GM12865 (cell line): ENCODE measurements at regions not wholly inside any gene's neighbourhood (a gene's known extent, or its start where the extent isn't known, plus 50 kb on each side); places are given as distances from the start of the nearest gene placed in this dataset.

Experiments used
- DNase-seq: peaks from one replicate; pipeline ENCODE4 v3.0.0; 2010; ENCODE audit warnings: low read depth
- H3K4me3 ChIP-seq: 2 replicates; pipeline ENCODE4 v1.5.1; 2011; ENCODE audit warnings: mild to moderate bottlenecking, low read depth, low read length, control low read depth
- TF ChIP-seq, protein P1 (sequence below): IDR thresholded peaks from 2 replicates; pipeline ENCODE4 v1.5.1; 2011; ENCODE audit warnings: low read length, control low read depth, low read depth, inconsistent platforms; ENCODE audit not compliant: insufficient read depth; ENCODE audit errors: missing control alignments

DNA sequence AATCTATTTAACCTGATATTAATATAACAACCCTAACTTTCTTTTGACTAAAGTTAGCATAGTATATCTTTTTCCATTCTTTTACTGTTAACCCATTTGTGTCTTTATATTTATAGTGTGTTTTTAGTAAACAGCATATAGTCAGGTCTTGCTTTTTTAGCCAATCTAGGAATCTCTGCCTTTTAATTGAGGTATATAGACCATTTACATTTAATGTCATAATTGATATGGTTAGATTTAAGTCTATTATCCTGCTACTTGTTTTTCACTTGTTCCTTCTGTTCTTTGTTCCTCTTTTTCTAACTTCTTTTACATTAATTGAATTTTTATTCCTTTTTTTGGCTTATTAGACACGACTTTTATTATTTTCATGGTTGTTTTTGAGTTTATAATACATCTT lies 174.4 kb downstream of the KCTD15 start:
- TF ChIP-seq, protein P1, sequence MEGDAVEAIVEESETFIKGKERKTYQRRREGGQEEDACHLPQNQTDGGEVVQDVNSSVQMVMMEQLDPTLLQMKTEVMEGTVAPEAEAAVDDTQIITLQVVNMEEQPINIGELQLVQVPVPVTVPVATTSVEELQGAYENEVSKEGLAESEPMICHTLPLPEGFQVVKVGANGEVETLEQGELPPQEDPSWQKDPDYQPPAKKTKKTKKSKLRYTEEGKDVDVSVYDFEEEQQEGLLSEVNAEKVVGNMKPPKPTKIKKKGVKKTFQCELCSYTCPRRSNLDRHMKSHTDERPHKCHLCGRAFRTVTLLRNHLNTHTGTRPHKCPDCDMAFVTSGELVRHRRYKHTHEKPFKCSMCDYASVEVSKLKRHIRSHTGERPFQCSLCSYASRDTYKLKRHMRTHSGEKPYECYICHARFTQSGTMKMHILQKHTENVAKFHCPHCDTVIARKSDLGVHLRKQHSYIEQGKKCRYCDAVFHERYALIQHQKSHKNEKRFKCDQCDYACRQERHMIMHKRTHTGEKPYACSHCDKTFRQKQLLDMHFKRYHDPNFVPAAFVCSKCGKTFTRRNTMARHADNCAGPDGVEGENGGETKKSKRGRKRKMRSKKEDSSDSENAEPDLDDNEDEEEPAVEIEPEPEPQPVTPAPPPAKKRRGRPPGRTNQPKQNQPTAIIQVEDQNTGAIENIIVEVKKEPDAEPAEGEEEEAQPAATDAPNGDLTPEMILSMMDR: no peak
- H3K4me3 ChIP-seq: no peak overlapping the region
- DNase-seq: no peak

DNA sequence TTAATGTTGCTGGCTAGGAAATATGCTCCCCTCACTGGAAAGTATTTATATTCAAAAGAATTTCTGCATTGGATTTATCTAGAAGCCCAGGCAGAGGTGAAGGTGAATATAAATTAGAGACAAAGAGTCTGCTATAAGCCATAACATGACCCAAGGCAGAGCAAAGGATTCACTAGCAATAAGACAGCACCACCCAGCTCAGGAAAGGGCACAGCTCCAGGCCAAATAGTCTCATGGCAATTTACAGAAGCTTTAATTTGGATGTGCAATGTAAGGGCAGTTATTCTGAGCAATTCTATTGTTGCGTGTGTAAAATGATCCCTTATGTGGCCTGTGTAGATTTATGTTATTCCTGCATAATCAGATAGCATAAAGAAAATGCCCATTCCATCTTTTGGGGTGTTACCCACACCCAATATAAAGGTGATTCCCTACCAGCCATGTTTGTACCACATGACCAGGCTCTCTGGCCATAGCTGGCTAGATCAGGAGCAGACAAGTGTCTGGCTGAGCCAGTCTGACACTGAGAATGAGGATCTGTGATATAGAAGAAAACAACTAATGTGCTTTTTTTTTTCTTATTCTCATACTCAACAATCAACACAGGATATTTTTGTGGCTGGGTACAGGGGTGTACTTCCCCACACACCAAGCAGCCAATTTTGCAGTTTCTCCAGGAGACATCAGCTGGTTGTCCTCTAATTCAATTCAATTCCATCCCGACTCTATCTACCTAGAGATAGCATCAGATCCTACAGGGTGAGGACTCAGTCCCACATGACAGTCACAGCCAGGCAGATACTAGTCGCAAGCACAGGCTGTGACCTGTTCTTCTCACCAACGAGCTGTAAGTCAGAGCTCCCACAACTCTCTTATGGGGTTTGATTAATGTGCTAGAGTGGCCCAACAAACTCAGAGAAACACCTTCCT lies 181.4 kb downstream of the KCTD15 start:
- DNase-seq: no peak
- no peak overlapping the region for H3K4me3 ChIP-seq
- TF ChIP-seq, protein P1: no peak

- TF ChIP-seq, protein P1: no peak
- no peak for DNase-seq
- H3K4me3 ChIP-seq: no peak overlapping the region
Observed at GRCh38 chr19:33982706-33983105, 186.0 kb downstream of the KCTD15 start.

- DNase-seq: no peak
- TF ChIP-seq, protein P1: no peak
- H3K4me3 ChIP-seq: no peak overlapping the region
Observed at GRCh38 chr19:33988601-33989000, 183.7 kb upstream of the LSM14A start.

DNA sequence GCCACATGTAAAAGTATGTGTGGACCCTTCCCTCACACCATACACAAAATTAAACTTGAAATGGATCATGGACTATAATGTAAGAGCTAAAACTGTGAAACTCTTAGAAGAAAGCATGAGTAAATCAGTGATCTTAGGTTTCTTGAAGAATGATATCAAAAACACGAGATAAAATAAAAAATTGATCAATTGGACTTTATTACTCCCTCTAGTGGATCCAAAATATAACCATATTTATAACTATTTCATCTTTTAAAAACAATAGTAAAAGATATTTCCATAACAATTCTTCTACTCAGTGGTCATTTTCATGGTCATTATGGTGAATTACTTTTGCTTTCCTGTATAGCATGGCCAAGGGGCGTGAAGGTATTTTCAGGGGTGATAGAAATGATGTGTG lies 174.6 kb upstream of the LSM14A start:
- TF ChIP-seq, protein P1: no peak
- H3K4me3 ChIP-seq: no peak overlapping the region
- DNase-seq: no peak

DNA sequence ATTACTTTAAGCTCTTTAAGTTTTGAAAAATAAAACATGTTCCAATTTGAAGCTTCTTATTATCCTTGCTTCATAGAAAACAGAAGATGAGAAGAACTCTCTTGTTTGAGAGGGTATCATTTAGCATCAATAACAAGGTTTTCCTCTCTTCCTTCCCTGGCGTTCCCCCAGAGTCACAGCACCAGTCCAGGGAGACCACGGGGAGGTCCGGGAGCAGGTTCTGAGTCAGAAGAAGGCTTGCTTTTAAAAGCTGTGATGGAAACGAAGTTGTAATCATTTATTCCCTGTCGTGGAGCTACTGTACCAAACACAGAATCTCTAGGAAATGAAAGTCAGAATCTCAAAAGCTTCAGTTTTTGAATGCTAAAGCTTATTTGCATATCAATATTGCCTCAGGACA lies 174.0 kb upstream of the LSM14A start:
- H3K4me3 ChIP-seq: no peak overlapping the region
- DNase-seq: no peak
- TF ChIP-seq, protein P1: no peak
